Activated CD4-positive, alpha-beta T cell treated with anti-CD3 and anti-CD28 coated beads for 36 hours (primary cell): ENCODE measurements at regions not wholly inside any gene's neighbourhood (a gene's known extent, or its start where the extent isn't known, plus 50 kb on each side); places are given as distances from the start of the nearest gene placed in this dataset.

Experiments used
- ATAC-seq: fragments of 200-7000 bp; cut with Tn5 transposase; one replicate; pipeline ENCODE4 v1.10.0; 2021; ENCODE audit warnings: mild to moderate bottlenecking, moderate library complexity
- CTCF ChIA-PET: fragments of 350-600 bp; sonication (Branson Sonifier 250); formaldehyde crosslinking; loops from one replicate; lab custom pipeline; 2021; ENCODE audit warnings: antibody characterized with exemption; lab: Charles Lee
- POLR2A ChIA-PET: fragments of 350-600 bp; sonication (Branson Sonifier 250); formaldehyde crosslinking; loops from one replicate; lab custom pipeline; 2021; ENCODE audit warnings: antibody characterized with exemption, inconsistent platforms; lab: Charles Lee
- DNase-seq: peaks from one replicate; pipeline ENCODE4 v3.0.0-alpha.2; 2020
- H3K27ac Mint-ChIP-seq: one replicate; pipeline ENCODE4 v1.8.0; 2021; ENCODE audit warnings: mixed read lengths
- H3K27me3 Mint-ChIP-seq: one replicate; pipeline ENCODE4 v1.8.0; 2021; ENCODE audit warnings: mixed read lengths
- H3K36me3 Mint-ChIP-seq: one replicate; pipeline ENCODE4 v1.8.0; 2021; ENCODE audit warnings: low read depth, mixed read lengths
- H3K4me1 Mint-ChIP-seq: one replicate; pipeline ENCODE4 v1.8.0; 2021; ENCODE audit warnings: mixed read lengths
- H3K4me3 Mint-ChIP-seq: one replicate; pipeline ENCODE4 v1.8.0; 2021; ENCODE audit warnings: mild to moderate bottlenecking, moderate library complexity, mixed read lengths
- H3K9me3 Mint-ChIP-seq: one replicate; pipeline ENCODE4 v1.8.0; 2021; ENCODE audit warnings: low read depth, mixed read lengths
- intact Hi-C, 2 experiments: fragments of 100-400 bp; cut with DNase I in 1 of 2; cut with micrococcal nuclease in 1 of 2; formaldehyde crosslinking; loops; one replicate each; pipeline versions ENCODE4 v1.14.2 to v1.15.1; 2022 to 2024; cut with DNase I, micrococcal nuclease

- Mint-ChIP-seq H3K27ac (no peak overlapping the region), H3K9me3 (no peaks in the 10 kb centered on the region), H3K4me3 (no peak overlapping the region), H3K4me1 (peaks cover 12% of the 10 kb centered on the region), H3K36me3 (no peaks in the 10 kb centered on the region), H3K27me3 (peaks cover 5% of the 10 kb centered on the region)
- intact Hi-C loops, result no loop called here
- ChIA-PET CTCF (interaction anchor here (0.6 kb wide), 1 partner anchor 69 kb away, joined by 3 read pairs; no protein-coding TSS in a partner anchor), POLR2A (no interaction called here)
- ATAC-seq (no peak), DNase-seq (no peak)
These were observed 357.4 kb upstream of the PLXNA2 start for GRCh38 chr1:208601561-208601960.

GRCh38 chr1:208603721-208604120 lies 359.5 kb upstream of the PLXNA2 start:
- H3K9me3 Mint-ChIP-seq, result no peaks in the 10 kb centered on the region
- CTCF ChIA-PET, result no interaction called here

GRCh38 chr1:208604295-208604694 lies 360.1 kb upstream of the PLXNA2 start:
- POLR2A ChIA-PET, result interaction anchor here (0.6 kb wide), 1 partner anchor 182 kb away, joined by 13 read pairs; no protein-coding TSS in a partner anchor
- Mint-ChIP-seq H3K36me3 (no peaks in the 10 kb centered on the region), H3K27me3 (peaks cover 5% of the 10 kb centered on the region), H3K27ac (no peak overlapping the region), H3K9me3 (no peaks in the 10 kb centered on the region), H3K4me1 (peaks cover 12% of the 10 kb centered on the region), H3K4me3 (no peak overlapping the region)
- intact Hi-C loops, result no loop called here
- DNase-seq, result peak; percentile 16
- peak; percentile 95 for ATAC-seq
- CTCF ChIA-PET, result no interaction called here

More at GRCh38 chr1:208603721-208604120, 359.5 kb upstream of the PLXNA2 start:
- ATAC-seq, result no peak
- no peaks in the 10 kb centered on the region for H3K36me3 Mint-ChIP-seq
- POLR2A ChIA-PET, result no interaction called here
- peaks cover 12% of the 10 kb centered on the region for H3K4me1 Mint-ChIP-seq
- peaks cover 5% of the 10 kb centered on the region for H3K27me3 Mint-ChIP-seq
- no peak overlapping the region for H3K4me3 Mint-ChIP-seq
- no peak for DNase-seq
- H3K27ac Mint-ChIP-seq, result no peak overlapping the region
- intact Hi-C loops, result no loop called here

- no peaks in the 10 kb centered on the region for H3K9me3 Mint-ChIP-seq
- no peak overlapping the region for H3K27ac Mint-ChIP-seq
- H3K4me3 Mint-ChIP-seq, result no peak overlapping the region
- ChIA-PET CTCF (no interaction called here), POLR2A (no interaction called here)
- no peaks in the 10 kb centered on the region for H3K36me3 Mint-ChIP-seq
- ATAC-seq (no peak), DNase-seq (no peak)
- H3K27me3 Mint-ChIP-seq, result peaks cover 5% of the 10 kb centered on the region
- intact Hi-C loops, result no loop called here
- H3K4me1 Mint-ChIP-seq, result peaks cover 12% of the 10 kb centered on the region
These were observed 362.8 kb upstream of the PLXNA2 start for GRCh38 chr1:208606959-208607358.

GRCh38 chr1:208607616-208608015 lies 363.4 kb upstream of the PLXNA2 start:
- Mint-ChIP-seq H3K4me3 (no peak overlapping the region), H3K27me3 (peaks cover 5% of the 10 kb centered on the region), H3K9me3 (no peaks in the 10 kb centered on the region), H3K4me1 (peaks cover 12% of the 10 kb centered on the region), H3K36me3 (no peaks in the 10 kb centered on the region), H3K27ac (no peak overlapping the region)
- intact Hi-C loops, result no loop called here
- ATAC-seq (no peak), DNase-seq (no peak)
- ChIA-PET POLR2A (no interaction called here), CTCF (no interaction called here)

GRCh38 chr1:208614610-208615009 lies 370.4 kb upstream of the PLXNA2 start:
- no peaks in the 10 kb centered on the region for H3K36me3 Mint-ChIP-seq
- ChIA-PET CTCF (interaction anchor here (0.6 kb wide), 1 partner anchor 198 kb away, joined by 4 read pairs; no protein-coding TSS in a partner anchor), POLR2A (interaction anchor here (0.7 kb wide), 1 partner anchor 14 kb away, joined by 4 read pairs; no protein-coding TSS in a partner anchor)
- H3K4me3 Mint-ChIP-seq, result no peak overlapping the region
- intact Hi-C loops, result no loop called here
- H3K27me3 Mint-ChIP-seq, result peaks cover 6% of the 10 kb centered on the region
- no peaks in the 10 kb centered on the region for H3K4me1 Mint-ChIP-seq
- ATAC-seq (no peak), DNase-seq (no peak)
- H3K27ac Mint-ChIP-seq, result no peak overlapping the region
- peaks cover 6% of the 10 kb centered on the region for H3K9me3 Mint-ChIP-seq

GRCh38 chr1:208615371-208615770 lies 371.2 kb upstream of the PLXNA2 start:
- ChIA-PET CTCF (no interaction called here), POLR2A (interaction anchor here (0.7 kb wide), 2 partner anchors 13 to 292 kb away, joined by 4 to 5 read pairs; no protein-coding TSS in a partner anchor)
- Mint-ChIP-seq H3K27ac (no peak overlapping the region), H3K36me3 (no peaks in the 10 kb centered on the region), H3K4me1 (no peaks in the 10 kb centered on the region), H3K27me3 (peaks cover 6% of the 10 kb centered on the region), H3K4me3 (no peak overlapping the region), H3K9me3 (peaks cover 9% of the 10 kb centered on the region)
- DNase-seq (no peak), ATAC-seq (no peak)
- intact Hi-C loops, result no loop called here

GRCh38 chr1:208616776-208617175 lies 372.6 kb upstream of the PLXNA2 start:
- intact Hi-C loops, result no loop called here
- Mint-ChIP-seq H3K27ac (no peak overlapping the region), H3K27me3 (peaks cover 6% of the 10 kb centered on the region), H3K36me3 (no peaks in the 10 kb centered on the region), H3K9me3 (peaks cover 13% of the 10 kb centered on the region), H3K4me3 (no peak overlapping the region), H3K4me1 (no peaks in the 10 kb centered on the region)
- DNase-seq (no peak), ATAC-seq (no peak)
- CTCF ChIA-PET, result no interaction called here
- POLR2A ChIA-PET, result no interaction called here

GRCh38 chr1:208628022-208628914 lies 384.1 kb upstream of the PLXNA2 start:
- H3K4me3 Mint-ChIP-seq, result no peak overlapping the region
- H3K4me1 Mint-ChIP-seq, result no peaks in the 10 kb centered on the region
- ATAC-seq (no peak), DNase-seq (no peak)
- no peaks in the 10 kb centered on the region for H3K36me3 Mint-ChIP-seq
- ChIA-PET CTCF (interaction anchor here (0.7 kb wide), 1 partner anchor 26 kb away, joined by 3 read pairs; no protein-coding TSS in a partner anchor), POLR2A (interaction anchor here (0.6 kb wide), 1 partner anchor 13 kb away, joined by 4 read pairs; no protein-coding TSS in a partner anchor)
- intact Hi-C loops, result no loop called here
- H3K27me3 Mint-ChIP-seq, result peaks cover 3% of the 10 kb centered on the region
- peaks cover 3% of the 10 kb centered on the region for H3K9me3 Mint-ChIP-seq
- H3K27ac Mint-ChIP-seq, result no peak overlapping the region

GRCh38 chr1:208631092-208631491 lies 386.9 kb upstream of the PLXNA2 start:
- intact Hi-C loops, result no loop called here
- DNase-seq, result no peak
- Mint-ChIP-seq H3K27me3 (peaks cover 2% of the 10 kb centered on the region), H3K36me3 (no peaks in the 10 kb centered on the region), H3K4me3 (no peak overlapping the region), H3K4me1 (no peaks in the 10 kb centered on the region), H3K27ac (no peak overlapping the region), H3K9me3 (no peaks in the 10 kb centered on the region)
- ChIA-PET CTCF (interaction anchor here (0.6 kb wide), 1 partner anchor 28 kb away, joined by 3 read pairs; no protein-coding TSS in a partner anchor), POLR2A (no interaction called here)
- ATAC-seq, result no peak

GRCh38 chr1:208631506-208631905 lies 387.3 kb upstream of the PLXNA2 start:
- CTCF ChIA-PET, result interaction anchor here (0.6 kb wide), 2 partner anchors 28 to 689 kb away, joined by 3 read pairs; no protein-coding TSS in a partner anchor
- ATAC-seq (no peak), DNase-seq (no peak)
- no peaks in the 10 kb centered on the region for H3K4me1 Mint-ChIP-seq
- H3K9me3 Mint-ChIP-seq, result no peaks in the 10 kb centered on the region
- no peak overlapping the region for H3K4me3 Mint-ChIP-seq
- no peak overlapping the region for H3K27ac Mint-ChIP-seq
- H3K36me3 Mint-ChIP-seq, result no peaks in the 10 kb centered on the region
- intact Hi-C loops, result no loop called here
- H3K27me3 Mint-ChIP-seq, result peaks cover 2% of the 10 kb centered on the region
- POLR2A ChIA-PET, result no interaction called here
